NCI-H146 (cell line): ENCODE measurements at regions not wholly inside any gene's neighbourhood (a gene's known extent, or its start where the extent isn't known, plus 50 kb on each side); places are given as distances from the start of the nearest gene placed in this dataset.
A peak's percentile ranks its signal among the peaks of the same experiment; 100 is the strongest.
"Not testable (repeated sequence)": the region's sequence is repeated elsewhere in the genome, so short reads cannot be mapped to it uniquely, and the experiment has no call there.

ENCODE experiments used
- DNase-seq: peaks from one replicate; lab custom pipeline; 2025; lab: John Stamatoyannopoulos, UW

DNA sequence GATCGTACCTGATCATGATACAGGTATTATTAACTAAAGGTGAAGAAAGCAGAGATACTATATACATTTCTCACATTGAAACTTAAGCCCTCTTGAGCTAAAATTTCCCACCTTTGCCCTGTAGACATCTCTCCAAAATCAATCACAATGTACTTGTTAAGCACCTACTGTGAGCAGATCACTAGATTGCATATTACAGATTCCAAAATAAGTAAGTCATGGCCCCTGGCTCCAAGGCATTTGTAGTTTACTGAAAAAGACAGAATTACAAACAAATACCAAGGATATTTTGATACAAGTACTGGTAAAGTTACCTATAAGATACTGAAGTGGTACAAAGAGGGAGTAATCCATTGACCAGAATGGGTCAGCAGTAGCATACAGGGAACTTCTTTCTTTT, 455.3 kb downstream of the STK39 start:
- no peak for DNase-seq

GRCh38 chr2:167790781-167791450, 456.5 kb downstream of the STK39 start:
- no peak for DNase-seq

- no peak for DNase-seq
These were observed 457.2 kb downstream of the STK39 start for GRCh38 chr2:167790189-167790588.

DNA sequence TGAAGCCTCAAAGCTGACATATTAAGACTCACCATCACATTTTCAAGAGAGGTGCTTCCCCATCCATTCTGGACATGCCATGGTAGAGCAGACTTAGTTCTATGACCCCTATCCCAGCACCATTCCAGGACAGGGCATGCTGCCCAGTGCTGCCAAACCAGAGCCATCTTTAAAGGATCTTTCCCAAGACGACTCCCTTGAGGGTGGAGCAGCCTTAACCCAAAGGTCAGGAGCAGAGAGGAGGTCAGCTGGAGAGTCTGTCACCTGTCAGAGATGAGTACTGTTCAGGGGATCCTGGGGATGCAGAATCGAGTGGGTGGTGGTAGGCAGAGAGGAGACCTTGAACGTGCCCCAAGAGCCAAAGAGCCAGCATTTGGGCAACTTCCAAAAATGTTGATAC, 459.8 kb downstream of the STK39 start:
- DNase-seq, result no peak

GRCh38 chr2:167787021-167787420, 460.4 kb downstream of the STK39 start:
- DNase-seq, result no peak

GRCh38 chr2:167785606-167786216, 461.7 kb downstream of the STK39 start:
- no peak for DNase-seq

DNA sequence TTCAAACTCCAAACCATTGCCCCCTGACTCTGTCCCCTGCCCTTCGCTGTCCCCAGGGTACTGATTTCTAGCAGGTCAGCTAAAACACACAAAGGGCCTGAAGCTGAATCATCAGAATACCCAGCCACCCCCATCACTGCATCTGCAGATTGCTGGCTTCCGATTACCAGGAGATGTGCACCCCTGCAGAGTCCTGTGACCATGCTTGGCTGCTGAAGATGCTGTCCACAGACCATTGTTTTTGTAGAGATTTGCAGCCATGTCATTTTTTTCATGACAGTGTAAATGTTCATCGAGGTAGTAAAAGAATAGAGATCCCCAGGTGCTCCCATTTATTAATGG, 463.3 kb downstream of the STK39 start:
- peak; percentile 77 for DNase-seq

GRCh38 chr2:167783261-167784083, 463.9 kb downstream of the STK39 start:
- peak; percentile 44 for DNase-seq

GRCh38 chr2:167781629-167782028, 465.8 kb downstream of the STK39 start:
- not testable (repeated sequence) for DNase-seq

- no peak for DNase-seq
These were observed 471.0 kb downstream of the STK39 start for GRCh38 chr2:167776359-167776758.

DNA sequence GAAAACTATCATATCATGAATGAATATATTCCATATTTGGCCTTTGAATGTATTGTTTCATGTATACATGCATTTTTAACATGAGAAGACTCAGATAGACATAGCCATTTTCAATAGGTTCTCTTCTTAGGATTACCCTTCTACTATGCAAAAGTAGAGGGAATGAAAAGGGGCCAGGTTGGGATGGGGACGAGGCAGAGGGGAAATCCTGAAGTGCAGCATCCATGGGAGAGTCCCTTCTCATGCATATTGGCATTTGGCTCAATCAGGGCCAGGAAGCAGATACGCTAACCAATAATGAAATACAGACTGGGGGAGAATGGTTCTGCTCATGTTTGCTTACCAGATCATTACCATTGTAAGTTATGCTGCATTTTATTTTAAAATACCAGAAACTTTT, 475.8 kb downstream of the STK39 start:
- DNase-seq, result no peak

- no peak for DNase-seq
These were observed 478.4 kb downstream of the STK39 start for GRCh38 chr2:167769020-167769419.

- DNase-seq, result no peak
These were observed 479.6 kb downstream of the STK39 start for GRCh38 chr2:167767830-167768229.

GRCh38 chr2:167764772-167765341, 482.5 kb downstream of the STK39 start:
- no peak for DNase-seq

GRCh38 chr2:167761465-167762136, 485.8 kb downstream of the STK39 start:
- no peak for DNase-seq

- DNase-seq, result no peak
These were observed 487.9 kb downstream of the STK39 start for GRCh38 chr2:167759531-167759930.

- DNase-seq, result no peak
These were observed 489.1 kb downstream of the STK39 start for GRCh38 chr2:167758292-167758691.

DNA sequence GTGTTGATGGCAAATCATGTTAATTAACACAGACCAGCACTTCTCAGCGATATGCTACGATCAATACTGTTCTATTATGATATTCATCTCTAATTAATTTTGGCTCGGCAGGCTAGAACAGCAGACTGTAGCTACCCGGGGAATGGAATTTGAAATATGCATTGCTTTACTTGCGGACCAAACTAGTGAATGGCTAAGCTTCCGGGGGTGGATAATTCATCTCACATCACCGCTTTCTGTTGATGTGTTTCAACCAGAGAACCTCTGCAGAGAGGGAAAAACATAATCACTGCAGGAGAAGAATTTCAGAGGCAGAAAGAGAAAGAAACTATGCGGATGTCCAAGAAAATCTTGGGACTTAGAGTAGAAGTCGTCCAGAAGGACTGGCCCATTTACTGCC, 490.9 kb downstream of the STK39 start:
- no peak for DNase-seq

- no peak for DNase-seq
These were observed 494.3 kb downstream of the STK39 start for GRCh38 chr2:167753142-167753541.

DNA sequence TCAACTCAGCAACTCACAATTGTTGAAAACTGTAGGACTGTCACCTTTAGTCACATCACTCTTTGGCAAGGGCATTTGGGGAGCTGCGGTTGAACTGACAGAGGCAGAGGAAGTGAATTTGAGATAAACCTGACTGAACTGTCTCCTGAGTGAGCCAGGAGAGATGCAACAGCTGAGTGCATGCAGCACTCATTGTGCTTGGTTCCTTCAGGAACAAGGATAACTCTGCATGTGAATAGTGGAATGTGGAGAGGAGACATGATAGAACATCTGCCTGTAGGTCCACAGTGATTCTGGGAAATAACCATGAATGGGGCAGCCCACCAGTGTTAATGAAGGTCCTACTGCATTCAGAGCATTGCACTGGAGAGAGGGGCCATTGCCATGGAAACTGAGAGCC, 494.7 kb downstream of the STK39 start:
- no peak for DNase-seq

GRCh38 chr2:167750675-167751074, 496.7 kb downstream of the STK39 start:
- DNase-seq, result no peak

DNA sequence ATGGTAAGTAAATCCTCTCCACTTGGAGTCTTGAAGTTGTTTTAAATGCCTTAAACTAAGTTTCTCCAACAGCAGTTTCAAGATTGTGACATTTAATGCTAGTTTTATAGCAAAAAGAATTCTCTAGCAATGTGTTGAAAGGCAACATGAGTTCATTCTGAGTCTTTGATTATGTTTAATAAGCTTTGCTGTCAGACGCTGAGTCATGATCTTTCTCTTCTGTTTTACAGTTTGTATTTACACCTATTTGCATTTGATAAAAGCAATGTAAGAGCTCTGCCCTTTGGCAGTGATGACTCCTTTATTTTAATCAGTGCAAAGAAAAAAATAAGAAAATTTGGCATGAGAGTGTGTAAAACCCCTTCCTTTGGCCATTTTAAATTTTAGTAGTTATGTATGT, 497.7 kb downstream of the STK39 start:
- DNase-seq, result no peak
